H1 (cell line): ENCODE measurements at regions not wholly inside any gene's neighbourhood (a gene's known extent, or its start where the extent isn't known, plus 50 kb on each side); places are given as distances from the start of the nearest gene placed in this dataset.

Experiments used
- CTCF ChIA-PET: fragments of 300-600 bp; sonication (Branson Sonifier 250); formaldehyde crosslinking; loops from one replicate; lab custom pipeline; 2021; ENCODE audit not compliant: partially characterized antibody; lab: Charles Lee
- POLR2A ChIA-PET: fragments of 300-600 bp; sonication (Branson Sonifier 250); formaldehyde crosslinking; loops from one replicate; lab custom pipeline; 2021; ENCODE audit warnings: inconsistent platforms; ENCODE audit not compliant: partially characterized antibody; lab: Charles Lee
- DNase-seq, 2 experiments: peaks; one replicate each; pipeline versions ENCODE4 v3.0.0 to v3.0.0-alpha.2; 2010 to 2022; ENCODE audit warnings: low spot score in 2 of 2, low read depth in 1 of 2, mixed read lengths in 1 of 2
- FAIRE-seq: peaks from 2 replicates; lab custom pipeline; 2011; peaks lifted over from hg19 to GRCh38; lab: Jason Lieb, UNC
- H2AFZ ChIP-seq: 2 replicates; pipeline ENCODE4 v1.8.1; 2012; ENCODE audit warnings: low read length, inconsistent platforms
- H2AK5ac ChIP-seq: 2 replicates; pipeline ENCODE4 v1.6.1; 2013; ENCODE audit warnings: low read depth, low read length
- H2BK120ac ChIP-seq: replicated peaks from 2 replicates; pipeline ENCODE3; 2013; ENCODE audit warnings: low read depth, low read length, inconsistent platforms
- H2BK12ac ChIP-seq: 2 replicates; pipeline ENCODE4 v1.6.1; 2013; ENCODE audit warnings: low read depth, low read length
- H2BK15ac ChIP-seq: 2 replicates; pipeline ENCODE4 v1.6.1; 2013; ENCODE audit warnings: low read length
- H2BK20ac ChIP-seq: 2 replicates; pipeline ENCODE4 v1.6.1; 2013; ENCODE audit warnings: low read length
- H2BK5ac ChIP-seq: 2 replicates; pipeline ENCODE4 v1.6.1; 2013; ENCODE audit warnings: low read depth, low read length
- H3K14ac ChIP-seq: 2 replicates; pipeline ENCODE4 v1.6.1; 2013; ENCODE audit warnings: inconsistent platforms; ENCODE audit not compliant: insufficient read length
- H3K18ac ChIP-seq: 2 replicates; pipeline ENCODE4 v1.6.1; 2013; ENCODE audit warnings: low read length; ENCODE audit errors: extremely low read depth
- H3K23ac ChIP-seq: 2 replicates; pipeline ENCODE4 v1.6.1; 2013; ENCODE audit warnings: inconsistent platforms; ENCODE audit not compliant: insufficient read length
- H3K23me2 ChIP-seq: 2 replicates; pipeline ENCODE4 v1.6.1; 2013; ENCODE audit warnings: low read depth, low read length
- H3K27ac ChIP-seq: 2 replicates; pipeline ENCODE4 v1.6.1; 2011; ENCODE audit warnings: low read depth, low read length, inconsistent platforms
- H3K27me3 ChIP-seq, 4 experiments: replicated peaks in 1 of 4; 1 replicate in 1 of 4; 2 replicates in 3 of 4; pipeline versions ENCODE4 v1.6.1 to v1.8.1; 2011 to 2013; ENCODE audit warnings: low read length in 3 of 4, mild to moderate bottlenecking in 3 of 4, inconsistent platforms in 2 of 4, mixed read lengths in 2 of 4, moderate library complexity in 1 of 4; ENCODE audit not compliant: control insufficient read depth in 3 of 4, insufficient read depth in 3 of 4; ENCODE audit errors: extremely low read depth in 1 of 4
- H3K36me3 ChIP-seq, 4 experiments: 2 replicates each; pipeline versions ENCODE4 v1.6.1 to v1.8.1; 2011 to 2013; ENCODE audit warnings: mild to moderate bottlenecking in 4 of 4, low read length in 3 of 4, moderate library complexity in 2 of 4, control low read depth in 1 of 4, inconsistent platforms in 1 of 4; ENCODE audit not compliant: insufficient read depth in 4 of 4, control insufficient read depth in 2 of 4
- H3K4ac ChIP-seq: replicated peaks from 2 replicates; pipeline ENCODE3; 2013; ENCODE audit warnings: low read length, low read depth, mixed read lengths, inconsistent platforms; ENCODE audit not compliant: insufficient read length
- H3K4me1 ChIP-seq, 4 experiments: replicated peaks in 1 of 4; 1 replicate in 1 of 4; 2 replicates in 3 of 4; pipeline versions ENCODE4 v1.6.1 to v1.8.1; 2011 to 2013; ENCODE audit warnings: low read length in 3 of 4, inconsistent platforms in 2 of 4, mixed read lengths in 1 of 4; ENCODE audit not compliant: insufficient read depth in 4 of 4, control insufficient read depth in 3 of 4
- H3K4me2 ChIP-seq, 2 experiments: 2 replicates each; pipeline versions ENCODE4 v1.6.1 to v1.8.1; 2011 to 2013; ENCODE audit warnings: low read depth in 2 of 2, low read length in 2 of 2, control low read depth in 1 of 2, inconsistent platforms in 1 of 2, mild to moderate bottlenecking in 1 of 2; ENCODE audit not compliant: insufficient read depth in 1 of 2
- H3K4me3 ChIP-seq, 4 experiments: fragments of 200-600, 300-600 bp in 1 of 4; sonication (generic), shearing (Covaris generic), sonication (Bioruptor Twin) in 1 of 4; 2 replicates each; pipeline versions ENCODE4 v1.5.1 to v1.8.1; 2011 to 2016; ENCODE audit warnings: low read length in 4 of 4, low read depth in 3 of 4, control low read depth in 2 of 4, inconsistent platforms in 2 of 4, mild to moderate bottlenecking in 2 of 4, mixed read lengths in 1 of 4, moderate library complexity in 1 of 4; ENCODE audit not compliant: insufficient read depth in 2 of 4; ENCODE audit errors: extremely low read depth in 1 of 4
- H3K56ac ChIP-seq: replicated peaks from 2 replicates; pipeline ENCODE3; 2013; ENCODE audit warnings: low read depth, mild to moderate bottlenecking, mixed read lengths, low read length, inconsistent platforms; ENCODE audit not compliant: insufficient read length
- H3K79me1 ChIP-seq: 2 replicates; pipeline ENCODE4 v1.6.1; 2013; ENCODE audit warnings: low read depth, low read length, control low read depth
- H3K79me2 ChIP-seq, 2 experiments: 2 replicates each; pipeline versions ENCODE4 v1.6.1 to v1.8.1; 2012 to 2013; ENCODE audit warnings: low read length in 2 of 2, mild to moderate bottlenecking in 2 of 2, inconsistent platforms in 1 of 2; ENCODE audit not compliant: insufficient read depth in 2 of 2, control insufficient read depth in 1 of 2
- H3K9ac ChIP-seq, 4 experiments: replicated peaks in 1 of 4; 1 replicate in 1 of 4; 2 replicates in 3 of 4; pipeline versions ENCODE4 v1.6.1 to v1.8.1; 2011 to 2013; ENCODE audit warnings: low read depth in 3 of 4, low read length in 3 of 4, control low read depth in 2 of 4, mild to moderate bottlenecking in 2 of 4, moderate library complexity in 2 of 4, inconsistent platforms in 1 of 4; ENCODE audit errors: extremely low read depth in 1 of 4
- H3K9me3 ChIP-seq, 2 experiments: 2 replicates each; pipeline versions ENCODE4 v1.6.1 to v1.8.1; 2012 to 2013; ENCODE audit warnings: mild to moderate bottlenecking in 2 of 2, moderate library complexity in 2 of 2, control low read depth in 1 of 2, inconsistent platforms in 1 of 2, low read depth in 1 of 2, low read length in 1 of 2, mixed read lengths in 1 of 2; ENCODE audit not compliant: insufficient read depth in 2 of 2
- H4K20me1 ChIP-seq, 2 experiments: replicated peaks in 1 of 2; 2 replicates each; pipeline versions ENCODE3 to v1.8.1; 2011 to 2013; ENCODE audit warnings: inconsistent platforms in 2 of 2, low read length in 2 of 2, mild to moderate bottlenecking in 1 of 2; ENCODE audit not compliant: insufficient read depth in 2 of 2, control insufficient read depth in 1 of 2
- H4K5ac ChIP-seq: 2 replicates; pipeline ENCODE4 v1.6.1; 2013; ENCODE audit warnings: low read length, low read depth, mixed read lengths, inconsistent platforms; ENCODE audit not compliant: insufficient read length
- H4K8ac ChIP-seq: 2 replicates; pipeline ENCODE4 v1.8.0; 2013; ENCODE audit warnings: mild to moderate bottlenecking, moderate library complexity, low read length, inconsistent platforms; ENCODE audit not compliant: insufficient read depth; ENCODE audit errors: extremely low read depth
- H4K91ac ChIP-seq: replicated peaks from 2 replicates; pipeline ENCODE3; 2013; ENCODE audit warnings: low read length, mixed read lengths, inconsistent platforms; ENCODE audit not compliant: insufficient read length
- BCL11A ChIP-seq, 2 experiments: IDR thresholded peaks; one replicate each; pipeline ENCODE4 v1.6.1; 2011; ENCODE audit warnings: low read depth in 2 of 2, low read length in 2 of 2, mild to moderate bottlenecking in 2 of 2
- CBX8 ChIP-seq: fragments of 300-800, 300-1000 bp; sonication (generic); IDR thresholded peaks from 2 replicates; pipeline ENCODE4 v1.7.1; 2016; ENCODE audit warnings: low read depth, low read length, borderline replicate concordance
- CREB1 ChIP-seq: IDR thresholded peaks from 2 replicates; pipeline ENCODE4 v1.6.1; 2012; ENCODE audit warnings: inconsistent platforms
- EP300 ChIP-seq, 2 experiments: IDR thresholded peaks; 1 replicate in 1 of 2; 2 replicates in 1 of 2; pipeline ENCODE4 v1.6.1; 2011 to 2012; ENCODE audit warnings: low read depth in 2 of 2, low read length in 2 of 2, mild to moderate bottlenecking in 2 of 2, borderline replicate concordance in 1 of 2, inconsistent platforms in 1 of 2, moderate library complexity in 1 of 2
- GABPA ChIP-seq: IDR thresholded peaks from 2 replicates; pipeline ENCODE4 v1.6.1; 2011; ENCODE audit warnings: mild to moderate bottlenecking, low read length, moderate library complexity, borderline replicate concordance; ENCODE audit not compliant: insufficient read depth
- HDAC2 ChIP-seq, 2 experiments: fragments of 300-600 bp in 1 of 2; sonication (generic) in 1 of 2; IDR thresholded peaks; 2 replicates each; pipeline ENCODE4 v1.6.1; 2011 to 2012; ENCODE audit warnings: low read depth in 2 of 2, low read length in 2 of 2, mild to moderate bottlenecking in 2 of 2, moderate library complexity in 2 of 2, borderline replicate concordance in 1 of 2, inconsistent platforms in 1 of 2
- KDM5A ChIP-seq: fragments of 200-600 bp; IDR thresholded peaks from 2 replicates; pipeline ENCODE4 v1.7.1; 2012; ENCODE audit warnings: mild to moderate bottlenecking, low read length, inconsistent platforms, mixed read lengths
- MAFK ChIP-seq: IDR thresholded peaks from 2 replicates; pipeline ENCODE4 v1.6.1; 2012; ENCODE audit warnings: low read depth, mild to moderate bottlenecking, improper control_type of control experiment, low read length
- NRF1 ChIP-seq: IDR thresholded peaks from 2 replicates; pipeline ENCODE4 v1.6.1; 2011; ENCODE audit warnings: mild to moderate bottlenecking, low read depth, low read length, improper control_type of control experiment
- POU5F1 ChIP-seq: IDR thresholded peaks from 2 replicates; pipeline ENCODE4 v1.6.1; 2011; ENCODE audit warnings: low read depth, mild to moderate bottlenecking, low read length, moderate library complexity
- RAD21 ChIP-seq, 2 experiments: IDR thresholded peaks in 1 of 2; conservative IDR thresholded peaks in 1 of 2; 2 replicates each; pipeline ENCODE4 v1.6.1; 2011; ENCODE audit warnings: low read depth in 2 of 2, low read length in 2 of 2, improper control_type of control experiment in 1 of 2, inconsistent platforms in 1 of 2, mild to moderate bottlenecking in 1 of 2, moderate library complexity in 1 of 2
- RXRA ChIP-seq: IDR thresholded peaks from 2 replicates; pipeline ENCODE4 v1.6.1; 2011; ENCODE audit warnings: low read depth, mild to moderate bottlenecking, low read length, moderate library complexity; ENCODE audit not compliant: insufficient read depth
- SIX5 ChIP-seq: IDR thresholded peaks from 2 replicates; pipeline ENCODE4 v1.6.1; 2011; ENCODE audit warnings: mild to moderate bottlenecking, low read depth, low read length
- ZNF274 ChIP-seq: IDR thresholded peaks from 2 replicates; pipeline ENCODE4 v1.7.0; 2012; ENCODE audit warnings: low read length, borderline replicate concordance; ENCODE audit errors: extremely low read depth
- WGBS, 2 experiments: shearing (Covaris generic) in 1 of 2; methylation state at CpG; one replicate each; pipeline versions ENCODE4 v1.1.6 to v1.1.7; 2013 to 2015; ENCODE audit warnings: low lambda C conversion rate in 2 of 2, mixed read lengths in 2 of 2, inconsistent platforms in 1 of 2, low coverage in 1 of 2, missing lambda C conversion rate in 1 of 2; ENCODE audit not compliant: insufficient replicate concordance in 2 of 2, insufficient coverage in 1 of 2, insufficient read length in 1 of 2; ENCODE audit errors: extremely low coverage in 1 of 2, missing lambda C conversion rate in 1 of 2; 5-methylcytosine and 5-hydroxymethylcytosine counted together

GRCh38 chr2:150924878-150925277 is 336.8 kb downstream of the RBM43 start:
- Histone ChIP-seq H3K9ac (no peak overlapping the region), H3K79me2 (no peaks in the 10 kb centered on the region), H3K27ac (no peak overlapping the region), H3K9me3 (0 out of 4 replicates have a peak, but pooled peaks cover 0 to 2% of the 10 kb centered on the region in 2 experiments), H2BK12ac (no peak overlapping the region; the same call in 1 of the 2 replicates), H4K20me1 (no peaks in the 10 kb centered on the region), H3K4ac (no peak overlapping the region), H3K27me3 (no peaks in the 10 kb centered on the region), H3K4me1 (no peaks in the 10 kb centered on the region), H2BK20ac (no peak overlapping the region), H3K14ac (no peak overlapping the region), H3K23me2 (no peaks in the 10 kb centered on the region), H3K79me1 (no peaks in the 10 kb centered on the region), H3K4me3 (no peak overlapping the region), H3K4me2 (no peak overlapping the region), H3K18ac (no peak overlapping the region), H3K56ac (no peak overlapping the region), H4K5ac (no peak overlapping the region), H3K23ac (no peak overlapping the region), H2AK5ac (no peak overlapping the region), H2BK15ac (no peak overlapping the region), H2BK120ac (no peak overlapping the region), H2BK5ac (no peak overlapping the region), H2AFZ (0 out of 2 replicates have a peak overlapping the region, but pooled peaks have one; percentile 63), H4K91ac (no peak overlapping the region), H3K36me3 (no peaks in the 10 kb centered on the region), H4K8ac (no peak overlapping the region)
- no peak for FAIRE-seq
- ChIA-PET POLR2A (no interaction called here), CTCF (interaction anchor here (1.9 kb wide), 1 partner anchor 15 kb away, joined by 7 read pairs; no protein-coding TSS in a partner anchor)
- 86% methylated on average over 5 of the region's 5 CpGs; no CpG with 5 or more reads in 1 of the 2 experiments for WGBS, 2 experiments
- no peak for DNase-seq
- TF ChIP-seq EP300 (IDR thresholded peaks at IDR 0.05; ENCODE audit: borderline replicate concordance in 1 of 2, low read depth in 2 of 2, low read length in 2 of 2): no peak
- no peak for TF ChIP-seq RXRA
- no peak for TF ChIP-seq SIX5
- no peak for TF ChIP-seq KDM5A
- no peak for TF ChIP-seq MAFK
- TF ChIP-seq CREB1: no peak
- TF ChIP-seq HDAC2 (IDR thresholded peaks at IDR 0.05; ENCODE audit: borderline replicate concordance in 1 of 2, low read depth in 2 of 2, low read length in 2 of 2): no peak
- no peak for TF ChIP-seq RAD21 (IDR thresholded peaks at IDR 0.05 in 1 of 2, conservative IDR thresholded peaks at IDR 0.05 in 1 of 2; ENCODE audit: low read depth in 2 of 2, low read length in 2 of 2)
- no peak for TF ChIP-seq CBX8
- no peak for TF ChIP-seq NRF1
- no peak for TF ChIP-seq ZNF274
- TF ChIP-seq GABPA: no peak
- no peak for TF ChIP-seq POU5F1
- no peak for TF ChIP-seq BCL11A (IDR thresholded peaks at IDR 0.05; ENCODE audit: low read depth in 2 of 2, low read length in 2 of 2)
